ENCODE measurements at regions not wholly inside any gene's neighbourhood (a gene's known extent, or its start where the extent isn't known, plus 50 kb on each side); places are given as distances from the start of the nearest gene placed in this dataset.

DNA sequence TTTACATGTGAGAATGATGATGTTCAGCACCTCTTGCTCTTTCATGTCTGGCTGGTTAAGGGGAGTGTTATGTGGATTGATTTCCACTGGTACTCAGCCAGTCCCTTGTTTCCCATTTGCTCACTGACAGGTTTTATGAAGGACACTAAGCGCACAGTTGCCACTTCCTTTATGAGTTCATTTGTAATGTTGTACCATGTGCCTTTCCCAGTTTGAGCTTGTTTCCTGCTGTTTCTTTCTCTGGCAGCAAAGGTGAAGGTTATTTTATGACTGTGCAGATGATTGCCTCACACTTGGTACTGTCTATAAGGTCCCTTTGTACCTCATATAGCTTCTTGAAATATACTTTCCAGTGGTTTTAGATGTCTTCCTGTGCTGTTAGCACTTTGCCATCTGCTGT lies 1700.5 kb upstream of the TMEFF2 start (continued):
- TF ChIP-seq TCF7 (CRISPR knock-in tag; IDR thresholded peaks at IDR 0.05; ENCODE audit: low read depth) (no peak), PRRX2 (CRISPR knock-in tag; IDR thresholded peaks at IDR 0.05) (no peak)
- TF ChIP-seq, protein P1, sequence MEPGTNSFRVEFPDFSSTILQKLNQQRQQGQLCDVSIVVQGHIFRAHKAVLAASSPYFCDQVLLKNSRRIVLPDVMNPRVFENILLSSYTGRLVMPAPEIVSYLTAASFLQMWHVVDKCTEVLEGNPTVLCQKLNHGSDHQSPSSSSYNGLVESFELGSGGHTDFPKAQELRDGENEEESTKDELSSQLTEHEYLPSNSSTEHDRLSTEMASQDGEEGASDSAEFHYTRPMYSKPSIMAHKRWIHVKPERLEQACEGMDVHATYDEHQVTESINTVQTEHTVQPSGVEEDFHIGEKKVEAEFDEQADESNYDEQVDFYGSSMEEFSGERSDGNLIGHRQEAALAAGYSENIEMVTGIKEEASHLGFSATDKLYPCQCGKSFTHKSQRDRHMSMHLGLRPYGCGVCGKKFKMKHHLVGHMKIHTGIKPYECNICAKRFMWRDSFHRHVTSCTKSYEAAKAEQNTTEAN (CRISPR knock-in tag; IDR thresholded peaks at IDR 0.05) = no peak

DNA sequence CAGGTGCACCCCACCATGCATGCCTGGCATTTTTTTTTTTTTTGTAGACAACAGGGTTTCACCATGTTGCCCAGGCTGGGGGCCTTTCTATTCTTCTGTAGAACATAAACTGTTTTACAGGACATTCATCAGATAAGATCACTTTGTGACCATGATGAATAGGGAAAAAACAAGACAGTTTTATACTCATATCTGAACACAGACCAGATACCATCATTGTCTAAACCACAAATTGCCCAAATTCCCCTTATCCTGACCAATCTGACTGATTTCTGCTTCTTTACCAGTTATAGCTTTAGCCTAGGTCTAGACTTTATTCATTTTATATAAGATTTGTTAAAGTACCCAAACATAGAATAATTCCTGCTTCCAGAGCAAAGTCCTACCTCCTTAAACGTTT lies 1699.3 kb upstream of the TMEFF2 start:
- no peak overlapping the region for H3K27ac Mint-ChIP-seq
- H3K27me3 Mint-ChIP-seq (ENCODE audit: low read depth) = no peaks in the 10 kb centered on the region
- ATAC-seq (no peak), DNase-seq (ENCODE audit: low spot score) (no peak)
- H3K4me1 Mint-ChIP-seq = peaks cover 4% of the 10 kb centered on the region
- H3K36me3 Mint-ChIP-seq = no peaks in the 10 kb centered on the region
- ChIA-PET CTCF (no interaction called here), POLR2A (no interaction called here)
- H3K9me3 Mint-ChIP-seq = no peaks in the 10 kb centered on the region
- H3K4me3 Mint-ChIP-seq = no peak overlapping the region
- TF ChIP-seq, protein P2, sequence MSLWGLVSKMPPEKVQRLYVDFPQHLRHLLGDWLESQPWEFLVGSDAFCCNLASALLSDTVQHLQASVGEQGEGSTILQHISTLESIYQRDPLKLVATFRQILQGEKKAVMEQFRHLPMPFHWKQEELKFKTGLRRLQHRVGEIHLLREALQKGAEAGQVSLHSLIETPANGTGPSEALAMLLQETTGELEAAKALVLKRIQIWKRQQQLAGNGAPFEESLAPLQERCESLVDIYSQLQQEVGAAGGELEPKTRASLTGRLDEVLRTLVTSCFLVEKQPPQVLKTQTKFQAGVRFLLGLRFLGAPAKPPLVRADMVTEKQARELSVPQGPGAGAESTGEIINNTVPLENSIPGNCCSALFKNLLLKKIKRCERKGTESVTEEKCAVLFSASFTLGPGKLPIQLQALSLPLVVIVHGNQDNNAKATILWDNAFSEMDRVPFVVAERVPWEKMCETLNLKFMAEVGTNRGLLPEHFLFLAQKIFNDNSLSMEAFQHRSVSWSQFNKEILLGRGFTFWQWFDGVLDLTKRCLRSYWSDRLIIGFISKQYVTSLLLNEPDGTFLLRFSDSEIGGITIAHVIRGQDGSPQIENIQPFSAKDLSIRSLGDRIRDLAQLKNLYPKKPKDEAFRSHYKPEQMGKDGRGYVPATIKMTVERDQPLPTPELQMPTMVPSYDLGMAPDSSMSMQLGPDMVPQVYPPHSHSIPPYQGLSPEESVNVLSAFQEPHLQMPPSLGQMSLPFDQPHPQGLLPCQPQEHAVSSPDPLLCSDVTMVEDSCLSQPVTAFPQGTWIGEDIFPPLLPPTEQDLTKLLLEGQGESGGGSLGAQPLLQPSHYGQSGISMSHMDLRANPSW (CRISPR knock-in tag; conservative IDR thresholded peaks at IDR 0.05; ENCODE audit: low read depth) = no peak
- TF ChIP-seq, protein P3, sequence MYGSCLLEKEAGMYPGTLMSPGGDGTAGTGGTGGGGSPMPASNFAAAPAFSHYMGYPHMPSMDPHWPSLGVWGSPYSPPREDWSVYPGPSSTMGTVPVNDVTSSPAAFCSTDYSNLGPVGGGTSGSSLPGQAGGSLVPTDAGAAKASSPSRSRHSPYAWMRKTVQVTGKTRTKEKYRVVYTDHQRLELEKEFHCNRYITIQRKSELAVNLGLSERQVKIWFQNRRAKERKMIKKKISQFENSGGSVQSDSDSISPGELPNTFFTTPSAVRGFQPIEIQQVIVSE (CRISPR knock-in tag; IDR thresholded peaks at IDR 0.05; ENCODE audit: borderline replicate concordance) = no peak
- no peak for TF ChIP-seq ZNF317 (CRISPR knock-in tag; IDR thresholded peaks at IDR 0.05; ENCODE audit: borderline replicate concordance, low read depth)
- no peak for TF ChIP-seq TEAD1 (CRISPR knock-in tag; IDR thresholded peaks at IDR 0.05)
- no peak for TF ChIP-seq ZNF121 (CRISPR knock-in tag; IDR thresholded peaks at IDR 0.05)
- TF ChIP-seq ELF4 (CRISPR knock-in tag; IDR thresholded peaks at IDR 0.05; ENCODE audit: low read depth) = no peak
- no peak for TF ChIP-seq ZNF232 (CRISPR knock-in tag; IDR thresholded peaks at IDR 0.05)
- TF ChIP-seq NFYB (CRISPR knock-in tag; conservative IDR thresholded peaks at IDR 0.05; ENCODE audit: low read depth) = no peak
- TF ChIP-seq, protein P4, sequence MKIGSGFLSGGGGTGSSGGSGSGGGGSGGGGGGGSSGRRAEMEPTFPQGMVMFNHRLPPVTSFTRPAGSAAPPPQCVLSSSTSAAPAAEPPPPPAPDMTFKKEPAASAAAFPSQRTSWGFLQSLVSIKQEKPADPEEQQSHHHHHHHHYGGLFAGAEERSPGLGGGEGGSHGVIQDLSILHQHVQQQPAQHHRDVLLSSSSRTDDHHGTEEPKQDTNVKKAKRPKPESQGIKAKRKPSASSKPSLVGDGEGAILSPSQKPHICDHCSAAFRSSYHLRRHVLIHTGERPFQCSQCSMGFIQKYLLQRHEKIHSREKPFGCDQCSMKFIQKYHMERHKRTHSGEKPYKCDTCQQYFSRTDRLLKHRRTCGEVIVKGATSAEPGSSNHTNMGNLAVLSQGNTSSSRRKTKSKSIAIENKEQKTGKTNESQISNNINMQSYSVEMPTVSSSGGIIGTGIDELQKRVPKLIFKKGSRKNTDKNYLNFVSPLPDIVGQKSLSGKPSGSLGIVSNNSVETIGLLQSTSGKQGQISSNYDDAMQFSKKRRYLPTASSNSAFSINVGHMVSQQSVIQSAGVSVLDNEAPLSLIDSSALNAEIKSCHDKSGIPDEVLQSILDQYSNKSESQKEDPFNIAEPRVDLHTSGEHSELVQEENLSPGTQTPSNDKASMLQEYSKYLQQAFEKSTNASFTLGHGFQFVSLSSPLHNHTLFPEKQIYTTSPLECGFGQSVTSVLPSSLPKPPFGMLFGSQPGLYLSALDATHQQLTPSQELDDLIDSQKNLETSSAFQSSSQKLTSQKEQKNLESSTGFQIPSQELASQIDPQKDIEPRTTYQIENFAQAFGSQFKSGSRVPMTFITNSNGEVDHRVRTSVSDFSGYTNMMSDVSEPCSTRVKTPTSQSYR (CRISPR knock-in tag; IDR thresholded peaks at IDR 0.05) = no peak
- no peak for TF ChIP-seq TEAD4 (CRISPR knock-in tag; IDR thresholded peaks at IDR 0.05)
- TF ChIP-seq OVOL2 (CRISPR knock-in tag; IDR thresholded peaks at IDR 0.05; ENCODE audit: borderline replicate concordance) = no peak
- TF ChIP-seq, protein P5, sequence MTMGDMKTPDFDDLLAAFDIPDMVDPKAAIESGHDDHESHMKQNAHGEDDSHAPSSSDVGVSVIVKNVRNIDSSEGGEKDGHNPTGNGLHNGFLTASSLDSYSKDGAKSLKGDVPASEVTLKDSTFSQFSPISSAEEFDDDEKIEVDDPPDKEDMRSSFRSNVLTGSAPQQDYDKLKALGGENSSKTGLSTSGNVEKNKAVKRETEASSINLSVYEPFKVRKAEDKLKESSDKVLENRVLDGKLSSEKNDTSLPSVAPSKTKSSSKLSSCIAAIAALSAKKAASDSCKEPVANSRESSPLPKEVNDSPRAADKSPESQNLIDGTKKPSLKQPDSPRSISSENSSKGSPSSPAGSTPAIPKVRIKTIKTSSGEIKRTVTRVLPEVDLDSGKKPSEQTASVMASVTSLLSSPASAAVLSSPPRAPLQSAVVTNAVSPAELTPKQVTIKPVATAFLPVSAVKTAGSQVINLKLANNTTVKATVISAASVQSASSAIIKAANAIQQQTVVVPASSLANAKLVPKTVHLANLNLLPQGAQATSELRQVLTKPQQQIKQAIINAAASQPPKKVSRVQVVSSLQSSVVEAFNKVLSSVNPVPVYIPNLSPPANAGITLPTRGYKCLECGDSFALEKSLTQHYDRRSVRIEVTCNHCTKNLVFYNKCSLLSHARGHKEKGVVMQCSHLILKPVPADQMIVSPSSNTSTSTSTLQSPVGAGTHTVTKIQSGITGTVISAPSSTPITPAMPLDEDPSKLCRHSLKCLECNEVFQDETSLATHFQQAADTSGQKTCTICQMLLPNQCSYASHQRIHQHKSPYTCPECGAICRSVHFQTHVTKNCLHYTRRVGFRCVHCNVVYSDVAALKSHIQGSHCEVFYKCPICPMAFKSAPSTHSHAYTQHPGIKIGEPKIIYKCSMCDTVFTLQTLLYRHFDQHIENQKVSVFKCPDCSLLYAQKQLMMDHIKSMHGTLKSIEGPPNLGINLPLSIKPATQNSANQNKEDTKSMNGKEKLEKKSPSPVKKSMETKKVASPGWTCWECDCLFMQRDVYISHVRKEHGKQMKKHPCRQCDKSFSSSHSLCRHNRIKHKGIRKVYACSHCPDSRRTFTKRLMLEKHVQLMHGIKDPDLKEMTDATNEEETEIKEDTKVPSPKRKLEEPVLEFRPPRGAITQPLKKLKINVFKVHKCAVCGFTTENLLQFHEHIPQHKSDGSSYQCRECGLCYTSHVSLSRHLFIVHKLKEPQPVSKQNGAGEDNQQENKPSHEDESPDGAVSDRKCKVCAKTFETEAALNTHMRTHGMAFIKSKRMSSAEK (CRISPR knock-in tag; IDR thresholded peaks at IDR 0.05; ENCODE audit: borderline replicate concordance) = no peak
- TF ChIP-seq RELA (CRISPR knock-in tag; IDR thresholded peaks at IDR 0.05; ENCODE audit: borderline replicate concordance) = no peak
- no peak for TF ChIP-seq NFE2L1 (CRISPR knock-in tag; IDR thresholded peaks at IDR 0.05)
- TF ChIP-seq, protein P6, sequence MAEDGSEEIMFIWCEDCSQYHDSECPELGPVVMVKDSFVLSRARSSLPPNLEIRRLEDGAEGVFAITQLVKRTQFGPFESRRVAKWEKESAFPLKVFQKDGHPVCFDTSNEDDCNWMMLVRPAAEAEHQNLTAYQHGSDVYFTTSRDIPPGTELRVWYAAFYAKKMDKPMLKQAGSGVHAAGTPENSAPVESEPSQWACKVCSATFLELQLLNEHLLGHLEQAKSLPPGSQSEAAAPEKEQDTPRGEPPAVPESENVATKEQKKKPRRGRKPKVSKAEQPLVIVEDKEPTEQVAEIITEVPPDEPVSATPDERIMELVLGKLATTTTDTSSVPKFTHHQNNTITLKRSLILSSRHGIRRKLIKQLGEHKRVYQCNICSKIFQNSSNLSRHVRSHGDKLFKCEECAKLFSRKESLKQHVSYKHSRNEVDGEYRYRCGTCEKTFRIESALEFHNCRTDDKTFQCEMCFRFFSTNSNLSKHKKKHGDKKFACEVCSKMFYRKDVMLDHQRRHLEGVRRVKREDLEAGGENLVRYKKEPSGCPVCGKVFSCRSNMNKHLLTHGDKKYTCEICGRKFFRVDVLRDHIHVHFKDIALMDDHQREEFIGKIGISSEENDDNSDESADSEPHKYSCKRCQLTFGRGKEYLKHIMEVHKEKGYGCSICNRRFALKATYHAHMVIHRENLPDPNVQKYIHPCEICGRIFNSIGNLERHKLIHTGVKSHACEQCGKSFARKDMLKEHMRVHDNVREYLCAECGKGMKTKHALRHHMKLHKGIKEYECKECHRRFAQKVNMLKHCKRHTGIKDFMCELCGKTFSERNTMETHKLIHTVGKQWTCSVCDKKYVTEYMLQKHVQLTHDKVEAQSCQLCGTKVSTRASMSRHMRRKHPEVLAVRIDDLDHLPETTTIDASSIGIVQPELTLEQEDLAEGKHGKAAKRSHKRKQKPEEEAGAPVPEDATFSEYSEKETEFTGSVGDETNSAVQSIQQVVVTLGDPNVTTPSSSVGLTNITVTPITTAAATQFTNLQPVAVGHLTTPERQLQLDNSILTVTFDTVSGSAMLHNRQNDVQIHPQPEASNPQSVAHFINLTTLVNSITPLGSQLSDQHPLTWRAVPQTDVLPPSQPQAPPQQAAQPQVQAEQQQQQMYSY (CRISPR knock-in tag; IDR thresholded peaks at IDR 0.05) = no peak
- TF ChIP-seq, protein P7, sequence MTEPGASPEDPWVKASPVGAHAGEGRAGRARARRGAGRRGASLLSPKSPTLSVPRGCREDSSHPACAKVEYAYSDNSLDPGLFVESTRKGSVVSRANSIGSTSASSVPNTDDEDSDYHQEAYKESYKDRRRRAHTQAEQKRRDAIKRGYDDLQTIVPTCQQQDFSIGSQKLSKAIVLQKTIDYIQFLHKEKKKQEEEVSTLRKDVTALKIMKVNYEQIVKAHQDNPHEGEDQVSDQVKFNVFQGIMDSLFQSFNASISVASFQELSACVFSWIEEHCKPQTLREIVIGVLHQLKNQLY (CRISPR knock-in tag; IDR thresholded peaks at IDR 0.05) = no peak
- TF ChIP-seq, protein P8, sequence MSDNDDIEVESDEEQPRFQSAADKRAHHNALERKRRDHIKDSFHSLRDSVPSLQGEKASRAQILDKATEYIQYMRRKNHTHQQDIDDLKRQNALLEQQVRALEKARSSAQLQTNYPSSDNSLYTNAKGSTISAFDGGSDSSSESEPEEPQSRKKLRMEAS (CRISPR knock-in tag; IDR thresholded peaks at IDR 0.05) = no peak
- TF ChIP-seq NR1H2 (CRISPR knock-in tag; IDR thresholded peaks at IDR 0.05) = no peak

Measured in WTC11 (cell line).